ENCODE measurements at regions not wholly inside any gene's neighbourhood (a gene's known extent, or its start where the extent isn't known, plus 50 kb on each side); places are given as distances from the start of the nearest gene placed in this dataset.

DNA sequence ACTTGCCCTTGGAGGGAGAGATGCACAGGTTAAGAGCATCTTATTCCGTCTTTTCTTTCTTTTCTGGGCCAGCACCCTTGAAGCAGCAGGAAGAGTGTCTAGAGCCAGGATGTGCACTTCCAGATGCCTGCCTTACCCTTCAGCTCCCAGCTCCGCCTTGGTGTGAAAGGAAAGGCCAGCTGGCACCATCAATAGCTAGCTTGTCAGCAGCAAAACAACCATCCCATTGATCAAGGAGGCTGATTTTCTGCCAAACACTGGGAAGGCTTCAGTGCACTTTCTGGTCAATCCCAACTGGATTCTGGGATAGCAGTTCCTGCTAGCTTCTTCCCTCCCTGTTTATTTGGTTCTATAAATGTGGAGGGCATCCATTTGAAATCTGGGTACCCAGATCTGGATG is 110.9 kb upstream of the GALNT15 start:
- H3K4me3 ChIP-seq (ENCODE audit: control insufficient read depth in 2 of 3, extremely low read depth in 1 of 3, insufficient read depth in 2 of 3, low read depth in 1 of 3, low read length in 3 of 3): no peak overlapping the region
- no peak overlapping the region for H3K9ac ChIP-seq (ENCODE audit: control insufficient read depth, extremely low read depth, insufficient read depth, low read length)
- H3K9me3 ChIP-seq (ENCODE audit: control insufficient read depth, low read depth, low read length): no peaks in the 10 kb centered on the region
- DNase-seq (ENCODE audit: low read depth, low spot score) (no peak), FAIRE-seq (no peak)
- no peaks in the 10 kb centered on the region for H3K79me2 ChIP-seq (ENCODE audit: control insufficient read depth, insufficient read depth, low read length)
- no peaks in the 10 kb centered on the region for H3K36me3 ChIP-seq (ENCODE audit: control insufficient read depth in 2 of 2, extremely low read depth in 1 of 2, insufficient read depth in 2 of 2, low read length in 2 of 2)
- no peak overlapping the region for H3K27ac ChIP-seq (ENCODE audit: control insufficient read depth, insufficient read depth, low read length)
- H2AFZ ChIP-seq (ENCODE audit: control insufficient read depth, low read length): no peak overlapping the region
- no peaks in the 10 kb centered on the region for H3K27me3 ChIP-seq (ENCODE audit: control insufficient read depth, extremely low read depth, insufficient read depth, low read length)
- TF ChIP-seq CTCF (optimal IDR thresholded peaks at IDR 0.05 in 1 of 3, IDR thresholded peaks at IDR 0.05 in 1 of 3, conservative IDR thresholded peaks at IDR 0.05 in 1 of 3; ENCODE audit: extremely low read depth in 1 of 3, insufficient read depth in 2 of 3, low read length in 3 of 3): no peak
- no peak for TF ChIP-seq EZH2 (IDR thresholded peaks at IDR 0.05; ENCODE audit: low read length)
- dilution Hi-C loops (cut with MboI; ENCODE audit: extremely low pct_ligation_motif_present, low sequenced_read_pairs): no loop called here
- peaks cover 66% of the 10 kb centered on the region for H3K4me1 ChIP-seq (ENCODE audit: control insufficient read depth, extremely low read depth, insufficient read depth, low read length)
- no peak overlapping the region for H3K4me2 ChIP-seq (ENCODE audit: control insufficient read depth, extremely low read depth, insufficient read depth, low read depth, low read length)
- H3K9me1 ChIP-seq (ENCODE audit: control insufficient read depth, extremely low read depth, insufficient read depth, low read length): no peaks in the 10 kb centered on the region
- H4K20me1 ChIP-seq (ENCODE audit: control insufficient read depth, extremely low read depth, insufficient read depth, low read length): no peaks in the 10 kb centered on the region

GRCh38 chr3:16064642-16065414 is 109.7 kb upstream of the GALNT15 start:
- H3K4me1 ChIP-seq (ENCODE audit: control insufficient read depth, extremely low read depth, insufficient read depth, low read length): peaks cover 66% of the 10 kb centered on the region
- no peaks in the 10 kb centered on the region for H3K9me3 ChIP-seq (ENCODE audit: control insufficient read depth, low read depth, low read length)
- no peak overlapping the region for H3K4me2 ChIP-seq (ENCODE audit: control insufficient read depth, extremely low read depth, insufficient read depth, low read depth, low read length)
- no peak for TF ChIP-seq CTCF (optimal IDR thresholded peaks at IDR 0.05 in 1 of 3, IDR thresholded peaks at IDR 0.05 in 1 of 3, conservative IDR thresholded peaks at IDR 0.05 in 1 of 3; ENCODE audit: extremely low read depth in 1 of 3, insufficient read depth in 2 of 3, low read length in 3 of 3)
- no peak for TF ChIP-seq EZH2 (IDR thresholded peaks at IDR 0.05; ENCODE audit: low read length)
- no peaks in the 10 kb centered on the region for H3K36me3 ChIP-seq (ENCODE audit: control insufficient read depth in 2 of 2, extremely low read depth in 1 of 2, insufficient read depth in 2 of 2, low read length in 2 of 2)
- peak; percentile 59 for FAIRE-seq
- no peaks in the 10 kb centered on the region for H3K79me2 ChIP-seq (ENCODE audit: control insufficient read depth, insufficient read depth, low read length)
- H3K9ac ChIP-seq (ENCODE audit: control insufficient read depth, extremely low read depth, insufficient read depth, low read length): peak overlapping the region; percentile 39
- dilution Hi-C loops (cut with MboI; ENCODE audit: extremely low pct_ligation_motif_present, low sequenced_read_pairs): no loop called here
- no peak overlapping the region for H2AFZ ChIP-seq (ENCODE audit: control insufficient read depth, low read length)
- no peak overlapping the region for H3K4me3 ChIP-seq (ENCODE audit: control insufficient read depth in 2 of 3, extremely low read depth in 1 of 3, insufficient read depth in 2 of 3, low read depth in 1 of 3, low read length in 3 of 3)
- DNase-seq (ENCODE audit: low read depth, low spot score): no peak
- no peaks in the 10 kb centered on the region for H4K20me1 ChIP-seq (ENCODE audit: control insufficient read depth, extremely low read depth, insufficient read depth, low read length)
- no peaks in the 10 kb centered on the region for H3K9me1 ChIP-seq (ENCODE audit: control insufficient read depth, extremely low read depth, insufficient read depth, low read length)
- H3K27me3 ChIP-seq (ENCODE audit: control insufficient read depth, extremely low read depth, insufficient read depth, low read length): no peaks in the 10 kb centered on the region
- peak overlapping the region; percentile 51 for H3K27ac ChIP-seq (ENCODE audit: control insufficient read depth, insufficient read depth, low read length)

Measured in keratinocyte (primary cell).